Fibroblast of skin of scalp (primary cell): ENCODE measurements at regions not wholly inside any gene's neighbourhood (a gene's known extent, or its start where the extent isn't known, plus 50 kb on each side); places are given as distances from the start of the nearest gene placed in this dataset.

Experiments
- DNase-seq: peaks from one replicate; pipeline ENCODE4 v3.0.0-alpha.2; 2013

- DNase-seq = no peak
Observed at GRCh38 chr10:78696791-78697395, 371.9 kb upstream of the ZMIZ1 start.

- no peak for DNase-seq
Observed at GRCh38 chr10:78699971-78700370, 368.8 kb upstream of the ZMIZ1 start.

GRCh38 chr10:78700413-78700812 lies 368.4 kb upstream of the ZMIZ1 start:
- DNase-seq = no peak

- no peak for DNase-seq
Observed at GRCh38 chr10:78700816-78701520, 367.8 kb upstream of the ZMIZ1 start.

- no peak for DNase-seq
Observed at GRCh38 chr10:78702186-78702585, 366.6 kb upstream of the ZMIZ1 start.

GRCh38 chr10:78702876-78703275 lies 365.9 kb upstream of the ZMIZ1 start:
- DNase-seq = no peak

- DNase-seq = peak; percentile 57
Observed at GRCh38 chr10:78703593-78703992, 365.2 kb upstream of the ZMIZ1 start.

- DNase-seq = no peak
Observed at GRCh38 chr10:78706256-78706655, 362.5 kb upstream of the ZMIZ1 start.

GRCh38 chr10:78706726-78707540 lies 361.8 kb upstream of the ZMIZ1 start:
- DNase-seq = no peak

- no peak for DNase-seq
Observed at GRCh38 chr10:78707745-78708144, 361.0 kb upstream of the ZMIZ1 start.

- DNase-seq = no peak
Observed at GRCh38 chr10:78712147-78712546, 356.6 kb upstream of the ZMIZ1 start.

GRCh38 chr10:78713659-78714058 lies 355.1 kb upstream of the ZMIZ1 start:
- DNase-seq = no peak

GRCh38 chr10:78714225-78714624 lies 354.5 kb upstream of the ZMIZ1 start:
- DNase-seq = no peak

GRCh38 chr10:78715435-78715834 lies 353.3 kb upstream of the ZMIZ1 start:
- no peak for DNase-seq

GRCh38 chr10:78716043-78716660 lies 352.6 kb upstream of the ZMIZ1 start:
- DNase-seq = no peak

GRCh38 chr10:78717200-78717599 lies 351.6 kb upstream of the ZMIZ1 start:
- peak; percentile 91 for DNase-seq

GRCh38 chr10:78718032-78718572 lies 350.7 kb upstream of the ZMIZ1 start:
- DNase-seq = peak; percentile 38

- no peak for DNase-seq
Observed at GRCh38 chr10:78719276-78719675, 349.5 kb upstream of the ZMIZ1 start.

- DNase-seq = no peak
Observed at GRCh38 chr10:78720091-78720490, 348.7 kb upstream of the ZMIZ1 start.

GRCh38 chr10:78721231-78721630 lies 347.5 kb upstream of the ZMIZ1 start:
- DNase-seq = no peak

GRCh38 chr10:78724846-78725245 lies 343.9 kb upstream of the ZMIZ1 start:
- no peak for DNase-seq

- no peak for DNase-seq
Observed at GRCh38 chr10:78726171-78726570, 342.6 kb upstream of the ZMIZ1 start.

- DNase-seq = no peak
Observed at GRCh38 chr10:78727251-78727650, 341.5 kb upstream of the ZMIZ1 start.
